Mesothelial cell of epicardium (in vitro differentiated cells): ENCODE measurements at regions not wholly inside any gene's neighbourhood (a gene's known extent, or its start where the extent isn't known, plus 50 kb on each side); places are given as distances from the start of the nearest gene placed in this dataset.

ENCODE experiments used
- DNase-seq, 2 experiments: peaks; one replicate each; pipeline ENCODE4 v3.0.0; 2021; ENCODE audit warnings: low spot score in 2 of 2; ENCODE audit not compliant: unreplicated experiment in 2 of 2
- H3K27ac Mint-ChIP-seq: 2 replicates; pipeline ENCODE4 v1.8.0; 2021; ENCODE audit warnings: mixed read lengths
- H3K27me3 Mint-ChIP-seq: 2 replicates; pipeline ENCODE4 v1.8.0; 2021; ENCODE audit warnings: low read depth, mixed read lengths
- H3K36me3 Mint-ChIP-seq: 2 replicates; pipeline ENCODE4 v1.8.0; 2021; ENCODE audit warnings: mixed read lengths
- H3K4me1 Mint-ChIP-seq: 2 replicates; pipeline ENCODE4 v1.8.0; 2021; ENCODE audit warnings: mixed read lengths
- H3K4me3 Mint-ChIP-seq: 2 replicates; pipeline ENCODE4 v1.8.0; 2021; ENCODE audit warnings: mild to moderate bottlenecking, moderate library complexity, mixed read lengths
- H3K9me3 Mint-ChIP-seq: 2 replicates; pipeline ENCODE4 v1.8.0; 2021; ENCODE audit warnings: mixed read lengths
- CTCF ChIP-seq: fragments of 200-600 bp; sonication (generic); IDR thresholded peaks from one replicate; pipeline ENCODE4 v1.5.0; 2021; ENCODE audit warnings: antibody characterized with exemption; ENCODE audit not compliant: unreplicated experiment

- Mint-ChIP-seq H3K36me3 (peaks cover 2% of the 10 kb centered on the region), H3K27ac (no peak overlapping the region), H3K4me1 (peaks cover 5% of the 10 kb centered on the region), H3K4me3 (no peak overlapping the region), H3K9me3 (peaks cover 11% of the 10 kb centered on the region), H3K27me3 (peaks cover 1% of the 10 kb centered on the region)
- no peak for DNase-seq
- no peak for TF ChIP-seq CTCF
These were observed 152.4 kb downstream of the EBLN2 start for GRCh38 chr3:73213896-73214295.

GRCh38 chr3:73214846-73215245, 153.4 kb downstream of the EBLN2 start:
- Mint-ChIP-seq H3K36me3 (peaks cover 2% of the 10 kb centered on the region), H3K4me3 (no peak overlapping the region), H3K4me1 (peaks cover 5% of the 10 kb centered on the region), H3K9me3 (peaks cover 11% of the 10 kb centered on the region), H3K27me3 (peaks cover 1% of the 10 kb centered on the region), H3K27ac (no peak overlapping the region)
- TF ChIP-seq CTCF: no peak
- DNase-seq: no peak

GRCh38 chr3:73215281-73215680, 153.8 kb downstream of the EBLN2 start:
- Mint-ChIP-seq H3K27ac (no peak overlapping the region), H3K36me3 (peaks cover 2% of the 10 kb centered on the region)
- DNase-seq: no peak

GRCh38 chr3:73215901-73216300, 154.4 kb downstream of the EBLN2 start:
- Mint-ChIP-seq H3K4me3 (no peak overlapping the region), H3K9me3 (peaks cover 11% of the 10 kb centered on the region), H3K4me1 (peaks cover 5% of the 10 kb centered on the region), H3K27ac (no peak overlapping the region), H3K27me3 (peaks cover 1% of the 10 kb centered on the region), H3K36me3 (peaks cover 2% of the 10 kb centered on the region)
- TF ChIP-seq CTCF: no peak
- DNase-seq: no peak

More at GRCh38 chr3:73215281-73215680, 153.8 kb downstream of the EBLN2 start:
- TF ChIP-seq CTCF: no peak
- peaks cover 5% of the 10 kb centered on the region for H3K4me1 Mint-ChIP-seq
- H3K4me3 Mint-ChIP-seq: no peak overlapping the region
- peaks cover 11% of the 10 kb centered on the region for H3K9me3 Mint-ChIP-seq
- peaks cover 1% of the 10 kb centered on the region for H3K27me3 Mint-ChIP-seq

- no peak for DNase-seq
- Mint-ChIP-seq H3K27me3 (peaks cover 1% of the 10 kb centered on the region), H3K27ac (no peak overlapping the region), H3K36me3 (peaks cover 2% of the 10 kb centered on the region), H3K4me1 (peaks cover 5% of the 10 kb centered on the region), H3K4me3 (no peak overlapping the region), H3K9me3 (peaks cover 11% of the 10 kb centered on the region)
- TF ChIP-seq CTCF: no peak
These were observed 154.9 kb downstream of the EBLN2 start for GRCh38 chr3:73216310-73216709.

- no peak for TF ChIP-seq CTCF
- peaks cover 21% of the 10 kb centered on the region for H3K4me1 Mint-ChIP-seq
- no peak overlapping the region for H3K4me3 Mint-ChIP-seq
- DNase-seq: no peak
- H3K9me3 Mint-ChIP-seq: no peaks in the 10 kb centered on the region
- no peak overlapping the region for H3K27ac Mint-ChIP-seq
- H3K36me3 Mint-ChIP-seq: no peaks in the 10 kb centered on the region
- H3K27me3 Mint-ChIP-seq: peaks cover 1% of the 10 kb centered on the region
These were observed 160.7 kb downstream of the EBLN2 start for GRCh38 chr3:73222126-73222525.
